ENCODE measurements at regions not wholly inside any gene's neighbourhood (a gene's known extent, or its start where the extent isn't known, plus 50 kb on each side); places are given as distances from the start of the nearest gene placed in this dataset.

- TF ChIP-seq CTCF (conservative IDR thresholded peaks at IDR 0.05; ENCODE audit: low read length): no peak
- DNase-seq (ENCODE audit: low read depth): no peak
- H3K4me3 ChIP-seq (ENCODE audit: low read length): no peak overlapping the region
Measured at GRCh38 chr2:150091846-150092245, 395.6 kb downstream of the RND3 start.

- TF ChIP-seq CTCF (conservative IDR thresholded peaks at IDR 0.05; ENCODE audit: low read length): no peak
- no peak for DNase-seq (ENCODE audit: low read depth)
Measured at GRCh38 chr2:150090031-150090430, 397.4 kb downstream of the RND3 start.

GRCh38 chr2:150088538-150088937 lies 398.9 kb downstream of the RND3 start:
- no peak for TF ChIP-seq CTCF (conservative IDR thresholded peaks at IDR 0.05; ENCODE audit: low read length)
- H3K4me3 ChIP-seq (ENCODE audit: low read length): no peak overlapping the region
- DNase-seq (ENCODE audit: low read depth): no peak

More at GRCh38 chr2:150090031-150090430, 397.4 kb downstream of the RND3 start:
- H3K4me3 ChIP-seq (ENCODE audit: low read length): no peak overlapping the region

- DNase-seq (ENCODE audit: low read depth): no peak
- H3K4me3 ChIP-seq (ENCODE audit: low read length): no peak overlapping the region
- no peak for TF ChIP-seq CTCF (conservative IDR thresholded peaks at IDR 0.05; ENCODE audit: low read length)
Measured at GRCh38 chr2:150085478-150085877, 402.0 kb downstream of the RND3 start.

- TF ChIP-seq CTCF (conservative IDR thresholded peaks at IDR 0.05; ENCODE audit: low read length): no peak
- DNase-seq (ENCODE audit: low read depth): peak; percentile 52
- no peak overlapping the region for H3K4me3 ChIP-seq (ENCODE audit: low read length)
Measured at GRCh38 chr2:150081775-150082481, 405.5 kb downstream of the RND3 start.

- no peak overlapping the region for H3K4me3 ChIP-seq (ENCODE audit: low read length)
- TF ChIP-seq CTCF (conservative IDR thresholded peaks at IDR 0.05; ENCODE audit: low read length): no peak
- DNase-seq (ENCODE audit: low read depth): peak; percentile 55
Measured at GRCh38 chr2:150076281-150076680, 411.2 kb downstream of the RND3 start.

- TF ChIP-seq CTCF (conservative IDR thresholded peaks at IDR 0.05; ENCODE audit: low read length): no peak
- DNase-seq (ENCODE audit: low read depth): peak; percentile 66
- H3K4me3 ChIP-seq (ENCODE audit: low read length): no peak overlapping the region
Measured at GRCh38 chr2:150075831-150076230, 411.6 kb downstream of the RND3 start.

Data from AG10803 (cell line).